ENCODE measurements at regions not wholly inside any gene's neighbourhood (a gene's known extent, or its start where the extent isn't known, plus 50 kb on each side); places are given as distances from the start of the nearest gene placed in this dataset.

DNA sequence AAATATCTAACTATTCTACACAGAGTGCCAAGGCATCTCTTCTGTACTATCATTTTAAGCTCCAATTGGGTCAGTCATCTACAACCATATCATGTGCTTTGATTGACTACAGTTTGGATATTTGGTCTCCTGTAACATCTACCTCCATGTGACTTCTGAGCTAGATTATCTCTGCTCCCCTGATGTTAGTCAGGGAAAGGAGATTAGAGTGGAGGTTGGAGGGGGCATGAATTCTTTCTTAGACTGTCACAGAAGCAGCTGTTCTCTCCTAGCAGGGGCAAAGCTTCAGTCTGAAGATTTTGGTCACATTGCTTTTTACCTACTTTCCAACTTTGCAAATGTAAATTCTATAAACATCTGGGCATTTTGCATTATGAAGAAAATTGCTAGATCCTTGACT is 62.6 kb upstream of the C4orf54 start:
- Histone ChIP-seq H3K4me1 (no peaks in the 10 kb centered on the region), H3K27ac (no peak overlapping the region), H3K4me3 (no peak overlapping the region), H3K9ac (no peak overlapping the region), H3K27me3 (no peaks in the 10 kb centered on the region), H3K4me2 (no peak overlapping the region), H3K36me3 (no peaks in the 10 kb centered on the region), H3K9me3 (replicated peaks in 1 of 11) (no peaks in the 10 kb centered on the region), H4K20me1 (no peaks in the 10 kb centered on the region)
- TF ChIP-seq Cebpa-rat (IDR thresholded peaks at IDR 0.05) = no peak

- H3K27me3 ChIP-seq = no peaks in the 10 kb centered on the region
- H3K36me3 ChIP-seq = no peaks in the 10 kb centered on the region
- H3K4me3 ChIP-seq = no peak overlapping the region
- no peak overlapping the region for H3K27ac ChIP-seq
- no peaks in the 10 kb centered on the region for H3K9me3 ChIP-seq (replicated peaks in 1 of 11)
- H4K20me1 ChIP-seq = no peaks in the 10 kb centered on the region
- no peak for TF ChIP-seq Cebpa-rat (IDR thresholded peaks at IDR 0.05)
- no peak overlapping the region for H3K9ac ChIP-seq
- no peaks in the 10 kb centered on the region for H3K4me1 ChIP-seq
- H3K4me2 ChIP-seq = no peak overlapping the region
These were observed 59.4 kb upstream of the C4orf54 start for GRCh38 chr4:99716996-99717395.

- H3K9me3 ChIP-seq (replicated peaks in 1 of 11) = no peaks in the 10 kb centered on the region
- TF ChIP-seq Cebpa-rat (IDR thresholded peaks at IDR 0.05) = no peak
- no peak overlapping the region for H3K4me3 ChIP-seq
- no peak overlapping the region for H3K9ac ChIP-seq
- H4K20me1 ChIP-seq = no peaks in the 10 kb centered on the region
- H3K4me2 ChIP-seq = no peak overlapping the region
- H3K36me3 ChIP-seq = no peaks in the 10 kb centered on the region
- H3K27me3 ChIP-seq = no peaks in the 10 kb centered on the region
- H3K27ac ChIP-seq = no peak overlapping the region
- H3K4me1 ChIP-seq = no peaks in the 10 kb centered on the region
These were observed 57.7 kb upstream of the C4orf54 start for GRCh38 chr4:99715286-99715685.

- Histone ChIP-seq H3K27ac (no peak overlapping the region), H3K4me3 (no peak overlapping the region), H3K4me1 (no peaks in the 10 kb centered on the region), H3K4me2 (no peak overlapping the region), H4K20me1 (no peaks in the 10 kb centered on the region), H3K27me3 (no peaks in the 10 kb centered on the region), H3K9me3 (replicated peaks in 1 of 11) (no peaks in the 10 kb centered on the region), H3K36me3 (no peaks in the 10 kb centered on the region), H3K9ac (no peak overlapping the region)
- no peak for TF ChIP-seq Cebpa-rat (IDR thresholded peaks at IDR 0.05)
These were observed 56.6 kb upstream of the C4orf54 start for GRCh38 chr4:99714179-99714578.

- no peak for TF ChIP-seq Cebpa-rat (IDR thresholded peaks at IDR 0.05)
- no peaks in the 10 kb centered on the region for H3K9me3 ChIP-seq (replicated peaks in 1 of 11)
- H3K4me1 ChIP-seq = no peaks in the 10 kb centered on the region
- H3K27me3 ChIP-seq = no peaks in the 10 kb centered on the region
- no peak overlapping the region for H3K4me2 ChIP-seq
- H3K4me3 ChIP-seq = no peak overlapping the region
- no peak overlapping the region for H3K27ac ChIP-seq
- no peaks in the 10 kb centered on the region for H4K20me1 ChIP-seq
- no peaks in the 10 kb centered on the region for H3K36me3 ChIP-seq
- H3K9ac ChIP-seq = no peak overlapping the region
These were observed 54.9 kb upstream of the C4orf54 start for GRCh38 chr4:99712530-99712929.

DNA sequence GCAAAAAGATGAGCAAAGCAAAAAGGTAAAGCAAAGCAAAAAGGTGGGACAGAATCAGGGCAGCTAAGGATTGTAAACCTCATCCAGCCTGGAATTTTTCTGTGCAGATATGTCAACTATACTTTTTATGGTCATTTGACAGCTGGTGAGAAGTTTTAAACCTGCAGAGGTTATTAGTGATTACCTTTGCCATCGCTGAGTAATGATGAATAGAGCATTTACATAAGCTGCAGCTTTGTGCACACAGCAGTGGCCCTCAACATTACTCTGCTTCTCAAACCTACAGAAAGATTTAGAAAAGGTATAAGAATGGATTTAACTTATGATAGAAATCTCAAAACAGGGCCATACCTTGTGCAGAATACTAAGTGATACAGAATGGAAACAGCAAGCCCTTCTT is 54.5 kb upstream of the C4orf54 start:
- no peaks in the 10 kb centered on the region for H3K36me3 ChIP-seq
- no peaks in the 10 kb centered on the region for H3K27me3 ChIP-seq
- no peak for TF ChIP-seq Cebpa-rat (IDR thresholded peaks at IDR 0.05)
- H3K4me3 ChIP-seq = no peak overlapping the region
- no peak overlapping the region for H3K9ac ChIP-seq
- no peak overlapping the region for H3K27ac ChIP-seq
- no peaks in the 10 kb centered on the region for H4K20me1 ChIP-seq
- H3K4me2 ChIP-seq = no peak overlapping the region
- no peaks in the 10 kb centered on the region for H3K4me1 ChIP-seq
- no peaks in the 10 kb centered on the region for H3K9me3 ChIP-seq (replicated peaks in 1 of 11)

DNA sequence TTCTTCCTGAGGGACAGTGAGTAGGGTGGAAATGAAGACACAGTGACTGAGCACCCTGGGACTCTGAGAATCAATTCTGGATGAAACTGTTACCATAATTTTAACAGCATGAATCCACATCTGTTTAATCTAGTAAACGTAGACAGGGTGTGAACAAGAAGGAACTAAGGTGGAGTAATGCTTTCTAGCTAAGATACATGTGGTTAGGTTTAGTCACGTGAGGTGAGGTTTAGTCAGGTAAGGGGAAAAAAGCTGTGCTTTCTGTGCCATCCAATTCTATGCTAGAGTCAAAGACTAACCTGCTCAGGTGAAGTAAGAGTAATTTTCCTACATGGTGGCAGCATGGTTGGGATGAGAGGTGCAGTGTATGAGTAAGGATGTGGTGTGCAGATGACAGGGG is 54.0 kb upstream of the C4orf54 start:
- H3K4me1 ChIP-seq = no peaks in the 10 kb centered on the region
- no peaks in the 10 kb centered on the region for H3K36me3 ChIP-seq
- H3K9ac ChIP-seq = no peak overlapping the region
- H3K9me3 ChIP-seq (replicated peaks in 1 of 11) = no peaks in the 10 kb centered on the region
- no peak overlapping the region for H3K4me3 ChIP-seq
- no peaks in the 10 kb centered on the region for H3K27me3 ChIP-seq
- H3K27ac ChIP-seq = no peak overlapping the region
- no peaks in the 10 kb centered on the region for H4K20me1 ChIP-seq
- H3K4me2 ChIP-seq = no peak overlapping the region
- no peak for TF ChIP-seq Cebpa-rat (IDR thresholded peaks at IDR 0.05)

- H3K9me3 ChIP-seq (replicated peaks in 1 of 11) = no peaks in the 10 kb centered on the region
- H4K20me1 ChIP-seq = no peaks in the 10 kb centered on the region
- no peaks in the 10 kb centered on the region for H3K4me1 ChIP-seq
- H3K4me3 ChIP-seq = no peak overlapping the region
- H3K36me3 ChIP-seq = no peaks in the 10 kb centered on the region
- H3K4me2 ChIP-seq = no peak overlapping the region
- no peaks in the 10 kb centered on the region for H3K27me3 ChIP-seq
- H3K27ac ChIP-seq = no peak overlapping the region
- no peak overlapping the region for H3K9ac ChIP-seq
- no peak for TF ChIP-seq Cebpa-rat (IDR thresholded peaks at IDR 0.05)
These were observed 53.2 kb upstream of the C4orf54 start for GRCh38 chr4:99710681-99711345.

- Histone ChIP-seq H3K4me2 (no peak overlapping the region), H4K20me1 (no peaks in the 10 kb centered on the region), H3K9me3 (replicated peaks in 1 of 11) (no peaks in the 10 kb centered on the region), H3K36me3 (no peaks in the 10 kb centered on the region), H3K4me3 (no peak overlapping the region), H3K4me1 (no peaks in the 10 kb centered on the region), H3K27ac (no peak overlapping the region), H3K27me3 (no peaks in the 10 kb centered on the region), H3K9ac (no peak overlapping the region)
- no peak for TF ChIP-seq Cebpa-rat (IDR thresholded peaks at IDR 0.05)
These were observed 52.4 kb upstream of the C4orf54 start for GRCh38 chr4:99710020-99710419.

DNA sequence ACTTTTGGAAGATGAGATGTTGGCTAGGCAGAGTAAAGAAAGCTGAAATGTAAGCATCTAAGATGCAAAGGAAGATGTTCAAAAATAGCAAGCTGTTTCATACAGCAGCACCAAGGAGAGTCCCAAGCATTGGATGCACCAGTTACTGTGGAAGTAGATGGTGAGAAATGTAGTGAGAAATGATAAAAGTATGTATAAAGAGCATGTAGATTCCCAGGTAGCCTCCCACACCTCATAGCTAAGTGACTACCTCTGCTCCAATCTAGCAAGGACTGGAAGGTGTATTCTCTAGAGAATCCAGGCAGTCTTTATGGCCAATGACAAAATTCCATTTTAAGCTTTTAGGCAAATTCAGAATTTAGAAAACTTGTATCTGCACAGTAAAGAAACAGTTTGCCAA is 50.9 kb upstream of the C4orf54 start:
- Histone ChIP-seq H3K4me2 (no peak overlapping the region), H4K20me1 (no peaks in the 10 kb centered on the region), H3K9me3 (replicated peaks in 1 of 11) (no peaks in the 10 kb centered on the region), H3K36me3 (no peaks in the 10 kb centered on the region), H3K4me3 (no peak overlapping the region), H3K4me1 (no peaks in the 10 kb centered on the region), H3K27ac (no peak overlapping the region), H3K27me3 (no peaks in the 10 kb centered on the region), H3K9ac (no peak overlapping the region)
- TF ChIP-seq Cebpa-rat (IDR thresholded peaks at IDR 0.05) = no peak
